ENCODE measurements at regions not wholly inside any gene's neighbourhood (a gene's known extent, or its start where the extent isn't known, plus 50 kb on each side); places are given as distances from the start of the nearest gene placed in this dataset.

- TF ChIP-seq CSDC2 (CRISPR knock-in tag; IDR thresholded peaks at IDR 0.05) (no peak), PPARA (CRISPR knock-in tag; IDR thresholded peaks at IDR 0.05; ENCODE audit: borderline replicate concordance) (no peak), GLIS3 (CRISPR knock-in tag; IDR thresholded peaks at IDR 0.05) (no peak), TOX (CRISPR knock-in tag; IDR thresholded peaks at IDR 0.05; ENCODE audit: borderline replicate concordance) (no peak), CSRNP3 (CRISPR knock-in tag; IDR thresholded peaks at IDR 0.05) (no peak), ZFP3 (CRISPR knock-in tag; IDR thresholded peaks at IDR 0.05) (no peak), POU6F1 (CRISPR knock-in tag; IDR thresholded peaks at IDR 0.05; ENCODE audit: borderline replicate concordance, low read depth) (no peak), RARB (CRISPR knock-in tag; IDR thresholded peaks at IDR 0.05) (no peak), ZNF8 (CRISPR knock-in tag; IDR thresholded peaks at IDR 0.05) (no peak), TCF4 (CRISPR knock-in tag; IDR thresholded peaks at IDR 0.05; ENCODE audit: borderline replicate concordance) (no peak), ZFP30 (CRISPR knock-in tag; IDR thresholded peaks at IDR 0.05) (no peak), ZNF70 (CRISPR knock-in tag; IDR thresholded peaks at IDR 0.05) (no peak), TSHZ2 (CRISPR knock-in tag; IDR thresholded peaks at IDR 0.05) (no peak), ISL1 (CRISPR knock-in tag; IDR thresholded peaks at IDR 0.05) (no peak), CREB5 (CRISPR knock-in tag; IDR thresholded peaks at IDR 0.05; ENCODE audit: low read depth) (no peak), OSR1 (CRISPR knock-in tag; IDR thresholded peaks at IDR 0.05) (no peak), ARNTL (CRISPR knock-in tag; IDR thresholded peaks at IDR 0.05; ENCODE audit: borderline replicate concordance, low read depth) (no peak), ZC3H10 (CRISPR knock-in tag; IDR thresholded peaks at IDR 0.05) (no peak), BACH2 (CRISPR knock-in tag; IDR thresholded peaks at IDR 0.05; ENCODE audit: borderline replicate concordance) (no peak), SNAI2 (CRISPR knock-in tag; IDR thresholded peaks at IDR 0.05) (no peak)
- no peak for ATAC-seq
Measured at GRCh38 chr5:114185274-114185673, 176.6 kb upstream of the KCNN2 start.

- ATAC-seq, result no peak
- TF ChIP-seq ZNF8 (CRISPR knock-in tag; IDR thresholded peaks at IDR 0.05) (no peak), ARNTL (CRISPR knock-in tag; IDR thresholded peaks at IDR 0.05; ENCODE audit: borderline replicate concordance, low read depth) (no peak), TCF4 (CRISPR knock-in tag; IDR thresholded peaks at IDR 0.05; ENCODE audit: borderline replicate concordance) (no peak), ZNF70 (CRISPR knock-in tag; IDR thresholded peaks at IDR 0.05) (no peak), GLIS3 (CRISPR knock-in tag; IDR thresholded peaks at IDR 0.05) (no peak), TSHZ2 (CRISPR knock-in tag; IDR thresholded peaks at IDR 0.05) (no peak), ESRRG (CRISPR knock-in tag; IDR thresholded peaks at IDR 0.05) (no peak), BACH2 (CRISPR knock-in tag; IDR thresholded peaks at IDR 0.05; ENCODE audit: borderline replicate concordance) (no peak), PATZ1 (CRISPR knock-in tag; IDR thresholded peaks at IDR 0.05; ENCODE audit: borderline replicate concordance) (no peak), CSDC2 (CRISPR knock-in tag; IDR thresholded peaks at IDR 0.05) (no peak), PPARA (CRISPR knock-in tag; IDR thresholded peaks at IDR 0.05; ENCODE audit: borderline replicate concordance) (no peak), CSRNP3 (CRISPR knock-in tag; IDR thresholded peaks at IDR 0.05) (no peak), OSR1 (CRISPR knock-in tag; IDR thresholded peaks at IDR 0.05) (no peak), ZFP30 (CRISPR knock-in tag; IDR thresholded peaks at IDR 0.05) (no peak), ZFP3 (CRISPR knock-in tag; IDR thresholded peaks at IDR 0.05) (no peak), SNAI2 (CRISPR knock-in tag; IDR thresholded peaks at IDR 0.05) (no peak), TOX (CRISPR knock-in tag; IDR thresholded peaks at IDR 0.05; ENCODE audit: borderline replicate concordance) (no peak), ZC3H10 (CRISPR knock-in tag; IDR thresholded peaks at IDR 0.05) (no peak), CREB5 (CRISPR knock-in tag; IDR thresholded peaks at IDR 0.05; ENCODE audit: low read depth) (no peak)
Measured at GRCh38 chr5:114191441-114191840, 170.4 kb upstream of the KCNN2 start.

Data from SK-N-SH treated with all-trans-retinoic acid at 6 μM for 48 hours (cell line).